ENCODE measurements at regions not wholly inside any gene's neighbourhood (a gene's known extent, or its start where the extent isn't known, plus 50 kb on each side); places are given as distances from the start of the nearest gene placed in this dataset.
A peak's percentile ranks its signal among the peaks of the same experiment; 100 is the strongest.
"Not testable (repeated sequence)": the region's sequence is repeated elsewhere in the genome, so short reads cannot be mapped to it uniquely, and the experiment has no call there.

DNA sequence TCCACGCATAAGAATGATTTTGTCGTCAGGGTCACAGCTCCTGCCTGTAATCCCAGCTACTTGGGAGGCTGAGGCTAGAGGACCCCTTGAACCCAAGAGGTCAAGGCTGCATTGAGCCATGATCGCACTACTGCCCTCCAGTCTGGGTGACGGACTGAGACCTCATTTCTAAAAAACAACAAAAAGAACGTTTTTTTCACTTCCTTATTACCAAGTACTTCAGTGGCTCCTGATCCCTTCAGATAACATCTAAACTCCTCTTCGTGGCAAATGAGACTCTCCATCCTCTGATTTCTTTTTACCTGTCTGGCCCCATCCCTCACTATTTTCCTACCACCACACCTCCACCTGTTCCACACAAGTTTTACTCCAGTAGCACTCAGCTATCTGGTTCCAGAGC lies 105.4 kb upstream of the TLK1 start:
- no peak for DNase-seq (ENCODE audit: low read depth)

GRCh38 chr2:171261529-171261928 lies 100.8 kb upstream of the TLK1 start:
- not testable (repeated sequence) for DNase-seq (ENCODE audit: low read depth)

GRCh38 chr2:171260471-171261424 lies 100.1 kb upstream of the TLK1 start:
- DNase-seq (ENCODE audit: low read depth): no peak

GRCh38 chr2:171254666-171255065 lies 94.0 kb upstream of the TLK1 start:
- DNase-seq (ENCODE audit: low read depth): no peak

DNA sequence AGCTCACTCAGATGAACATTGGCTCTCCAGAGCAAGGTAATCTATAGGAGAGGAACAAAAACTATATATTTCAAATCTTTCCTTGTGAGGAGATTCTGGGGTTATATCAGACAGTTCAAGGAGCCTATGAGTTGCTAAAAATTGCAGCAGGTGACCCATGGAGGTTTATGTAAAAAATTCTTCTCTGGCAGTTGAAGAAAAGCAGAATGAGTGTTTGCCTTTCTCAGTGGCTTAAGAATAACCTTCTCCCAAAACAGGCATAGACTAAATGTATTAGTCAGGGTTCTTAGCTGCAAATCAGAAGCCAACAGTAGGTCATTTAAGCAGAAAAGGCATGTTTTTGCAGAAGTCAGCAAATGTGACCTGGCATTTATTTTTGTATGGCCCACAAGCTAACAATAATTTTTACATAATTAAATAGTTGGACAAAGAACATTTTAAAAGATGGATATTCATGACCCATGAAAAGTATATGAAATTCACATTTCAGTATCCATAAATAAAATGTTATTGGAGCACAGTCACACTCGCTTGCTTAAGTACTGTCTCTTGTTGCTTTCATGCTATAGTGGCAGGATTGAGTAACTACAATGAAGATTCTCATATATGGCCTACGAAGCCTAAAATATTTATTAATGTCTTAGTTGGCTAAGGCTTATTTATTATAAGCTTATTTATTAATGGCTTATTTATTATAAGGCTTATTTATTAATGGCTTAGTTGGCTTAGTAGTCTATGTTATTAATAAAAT lies 93.4 kb upstream of the TLK1 start:
- no peak for DNase-seq (ENCODE audit: low read depth)

DNA sequence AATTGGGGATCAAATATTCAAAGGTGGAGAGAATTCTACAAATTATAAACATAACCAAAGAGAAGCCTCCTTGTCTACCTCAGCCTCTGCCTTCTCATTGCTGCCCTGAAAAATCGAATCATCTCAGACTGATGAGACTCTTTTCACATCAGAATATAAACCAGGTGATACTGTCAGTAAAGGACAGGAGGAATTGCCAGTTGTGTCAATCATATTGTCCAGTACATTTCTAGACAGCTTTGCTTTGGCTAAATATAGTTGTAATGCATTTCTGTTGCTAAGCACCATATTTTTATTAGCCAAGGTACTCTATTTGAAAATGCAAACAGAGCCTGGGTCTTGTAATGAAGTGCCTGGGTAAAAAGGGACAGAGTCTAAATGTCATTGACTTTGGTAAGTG lies 92.6 kb upstream of the TLK1 start:
- no peak for DNase-seq (ENCODE audit: low read depth)

DNA sequence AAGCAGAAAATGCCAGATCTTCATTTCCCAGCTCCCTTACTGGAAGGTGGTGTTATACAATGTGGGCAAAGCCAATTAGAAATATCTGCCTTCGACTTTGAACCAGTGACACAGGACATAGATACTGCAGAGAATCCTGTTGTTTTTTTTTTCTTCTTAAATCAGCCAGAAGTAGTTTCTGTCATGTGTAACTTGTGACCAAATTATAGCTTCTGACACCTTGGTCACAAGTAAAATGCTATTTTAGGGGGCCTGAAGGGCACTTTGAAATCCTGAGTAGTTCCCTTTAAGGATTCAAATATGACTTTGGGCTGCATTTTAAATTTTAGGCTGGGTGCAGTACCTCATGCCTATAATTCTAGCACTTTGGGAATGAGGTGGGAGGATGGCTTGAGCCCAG lies 89.0 kb upstream of the TLK1 start:
- no peak for DNase-seq (ENCODE audit: low read depth)

- DNase-seq (ENCODE audit: low read depth): no peak
Observed at GRCh38 chr2:171247741-171248662, 87.3 kb upstream of the TLK1 start.

GRCh38 chr2:171244970-171245782 lies 84.5 kb upstream of the TLK1 start:
- DNase-seq (ENCODE audit: low read depth): peak; percentile 13

DNA sequence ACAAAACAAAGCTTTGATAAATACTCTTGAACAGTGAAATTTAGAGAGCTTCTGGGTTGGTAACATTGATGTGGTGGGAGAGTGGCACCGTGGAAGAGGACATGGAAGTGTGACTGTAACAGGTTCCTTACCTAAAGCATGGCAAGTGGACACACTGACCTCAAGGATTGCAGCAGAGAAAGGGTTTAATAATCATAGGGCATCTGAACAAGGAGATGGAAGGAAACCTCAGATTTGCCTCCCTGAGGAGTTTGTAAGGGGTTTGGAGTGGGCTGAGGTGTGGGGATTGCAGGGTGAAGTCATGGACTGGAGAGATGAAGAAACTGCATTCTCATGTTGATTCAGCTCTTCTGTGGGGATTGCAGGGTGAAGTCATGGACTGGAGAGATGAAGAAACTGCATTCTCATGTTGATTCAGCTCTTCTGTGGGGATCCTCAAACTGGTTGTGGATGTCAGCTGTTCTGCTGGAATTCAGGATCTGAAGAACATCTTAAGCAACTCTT lies 83.8 kb upstream of the TLK1 start:
- DNase-seq (ENCODE audit: low read depth): no peak

- DNase-seq (ENCODE audit: low read depth): no peak
Observed at GRCh38 chr2:171241771-171242170, 81.1 kb upstream of the TLK1 start.

DNA sequence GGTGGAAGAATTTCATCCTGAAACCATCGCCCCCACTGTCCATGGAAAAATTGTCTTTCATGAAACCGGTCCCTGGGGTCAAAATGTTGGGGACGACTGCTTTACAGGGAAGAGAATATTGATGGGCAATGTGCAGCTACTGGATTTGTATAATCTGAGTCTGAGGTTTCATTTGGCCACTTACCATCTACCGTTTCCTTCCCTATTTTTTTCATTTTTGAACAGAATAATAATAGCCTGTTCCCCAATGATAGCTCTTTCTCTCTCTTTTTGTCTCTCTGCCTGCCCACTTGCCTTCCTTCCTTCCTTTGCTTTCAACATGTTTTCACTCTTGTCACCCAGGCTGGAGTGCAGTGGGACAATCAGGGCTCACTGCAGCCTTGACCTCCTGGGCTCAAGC lies 78.3 kb upstream of the TLK1 start:
- no peak for DNase-seq (ENCODE audit: low read depth)

- no peak for DNase-seq (ENCODE audit: low read depth)
Observed at GRCh38 chr2:171237751-171238505, 77.2 kb upstream of the TLK1 start.

GRCh38 chr2:171235262-171235881 lies 74.7 kb upstream of the TLK1 start:
- no peak for DNase-seq (ENCODE audit: low read depth)

DNA sequence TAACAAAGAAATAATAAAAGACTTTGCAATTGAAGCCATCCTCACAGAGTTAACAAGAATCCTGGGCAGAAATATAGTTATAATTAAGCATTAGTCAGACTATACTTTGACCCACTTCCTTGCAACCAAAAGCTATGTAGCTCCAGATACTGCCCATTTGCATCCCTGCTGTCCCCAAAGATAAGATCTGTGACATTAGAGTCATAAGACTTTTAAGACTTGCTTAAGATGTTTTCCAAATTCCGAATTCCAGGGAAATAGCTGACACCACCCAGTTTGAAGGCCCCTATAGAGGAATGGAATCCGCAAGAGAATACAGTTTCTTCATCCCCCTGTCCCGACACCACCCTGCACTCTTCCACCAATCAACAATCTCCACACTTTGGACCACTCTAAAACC lies 69.5 kb upstream of the TLK1 start:
- no peak for DNase-seq (ENCODE audit: low read depth)

GRCh38 chr2:171228826-171229225 lies 68.1 kb upstream of the TLK1 start:
- no peak for DNase-seq (ENCODE audit: low read depth)

DNA sequence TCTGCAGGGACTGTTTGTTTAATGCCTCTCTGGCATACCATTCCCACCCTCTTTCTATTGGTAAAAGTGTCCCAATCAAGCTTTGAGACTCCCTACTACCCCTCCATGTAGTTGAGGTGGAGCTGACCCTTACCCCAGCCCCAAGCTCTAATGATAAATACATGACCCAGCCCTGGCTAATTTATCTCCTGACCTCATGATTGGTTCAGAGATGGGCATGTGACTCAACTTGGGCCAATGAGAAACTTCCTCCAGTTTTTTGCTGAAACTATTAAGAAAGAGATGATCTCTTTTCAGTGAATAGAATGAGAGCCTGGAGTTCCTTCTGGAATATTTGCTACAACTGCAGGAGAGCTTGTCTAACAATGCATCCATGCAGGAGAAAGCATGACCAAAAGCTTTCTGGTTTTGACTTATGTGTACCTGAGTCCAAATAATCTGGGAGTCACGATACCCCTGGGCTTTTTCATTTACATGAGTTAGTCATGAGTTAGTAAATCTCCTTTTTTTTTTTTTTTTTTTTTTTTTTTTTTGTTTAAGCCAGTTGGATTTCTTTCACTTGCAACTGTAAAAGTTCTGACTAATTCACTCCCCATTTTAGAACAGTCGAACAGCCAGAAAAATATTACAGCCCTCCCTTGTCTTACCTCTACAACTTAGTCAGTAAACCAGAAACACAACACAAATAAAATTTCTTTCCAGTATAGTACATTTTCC lies 66.5 kb upstream of the TLK1 start:
- DNase-seq (ENCODE audit: low read depth): peak; percentile 62

DNA sequence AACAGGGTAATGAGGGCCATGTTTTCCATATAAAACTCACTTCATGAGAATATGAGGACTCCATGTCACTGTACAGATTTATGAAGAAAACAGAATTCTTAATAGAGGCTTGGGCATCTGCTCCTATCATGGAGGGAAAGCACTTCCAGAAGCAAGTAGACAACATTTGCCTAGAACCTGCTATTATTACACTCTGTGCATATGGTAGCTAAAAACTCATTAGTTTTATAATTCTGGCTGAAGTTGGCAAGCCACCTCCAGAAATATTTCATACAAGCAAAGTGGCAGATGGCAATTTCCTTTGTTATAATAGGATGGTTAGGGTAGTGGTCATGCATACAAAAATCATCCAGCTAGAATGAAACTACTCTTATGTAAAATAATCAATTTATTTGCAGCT lies 65.8 kb upstream of the TLK1 start:
- DNase-seq (ENCODE audit: low read depth): no peak

DNA sequence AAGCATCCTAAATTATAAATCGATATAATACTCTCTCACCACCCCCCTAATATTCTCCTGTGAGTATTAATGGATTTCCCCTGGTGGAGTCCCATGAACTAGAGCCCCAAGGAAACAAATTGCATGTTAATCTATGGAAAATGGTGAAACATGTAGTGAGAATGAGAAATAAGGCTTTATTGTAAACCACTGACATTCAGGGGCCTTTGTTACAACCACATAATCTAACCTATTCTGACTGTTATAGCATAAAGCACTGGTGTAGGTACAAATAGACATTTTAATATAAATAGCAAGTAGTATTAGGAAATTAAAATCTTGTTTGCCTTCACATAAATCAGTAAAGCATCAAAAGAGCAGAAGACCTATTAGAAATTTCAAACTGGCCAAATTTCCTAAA lies 65.3 kb upstream of the TLK1 start:
- DNase-seq (ENCODE audit: low read depth): no peak

Measured in M059J (cell line).